ENCODE measurements at regions not wholly inside any gene's neighbourhood (a gene's known extent, or its start where the extent isn't known, plus 50 kb on each side); places are given as distances from the start of the nearest gene placed in this dataset.
A peak's percentile ranks its signal among the peaks of the same experiment; 100 is the strongest.

DNA sequence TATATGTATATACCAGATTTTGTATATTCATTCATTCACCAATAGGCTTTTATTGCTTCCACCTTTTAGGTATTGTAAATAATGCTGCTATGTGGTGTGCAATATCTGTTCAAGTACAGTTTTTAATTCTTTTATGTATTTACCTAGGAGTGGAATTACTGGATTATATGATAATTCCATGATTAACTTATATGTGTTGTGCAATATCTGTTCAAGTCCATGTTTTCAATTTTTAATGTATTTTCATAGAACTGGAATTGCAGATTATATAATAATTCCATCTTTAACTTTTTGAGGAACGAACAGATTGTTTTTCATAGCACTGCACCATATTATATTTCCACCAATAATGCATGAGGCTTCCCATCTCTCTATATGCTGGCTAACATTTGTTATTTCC is 50.6 kb upstream of the L3MBTL4 start:
- no peak for DNase-seq

DNA sequence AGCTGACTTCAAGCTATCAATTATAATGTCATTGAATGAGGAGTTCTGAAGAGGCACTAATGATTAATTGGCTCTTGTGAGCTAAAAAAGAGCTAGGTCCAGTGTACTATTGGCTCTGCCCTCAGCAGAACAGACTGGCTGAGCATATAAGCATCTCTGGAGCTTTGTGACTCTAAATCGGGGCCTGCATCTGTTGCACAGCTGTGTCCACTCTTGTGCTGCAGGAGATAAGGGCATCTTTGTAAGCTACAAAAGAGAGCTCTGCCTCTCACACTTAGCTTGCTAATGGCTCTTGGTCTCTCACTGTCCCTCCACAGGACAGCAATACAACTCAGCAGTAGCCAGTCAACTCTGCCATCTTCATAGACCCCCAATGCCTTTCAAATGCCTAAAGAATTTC is 61.5 kb upstream of the L3MBTL4 start:
- DNase-seq: no peak

DNA sequence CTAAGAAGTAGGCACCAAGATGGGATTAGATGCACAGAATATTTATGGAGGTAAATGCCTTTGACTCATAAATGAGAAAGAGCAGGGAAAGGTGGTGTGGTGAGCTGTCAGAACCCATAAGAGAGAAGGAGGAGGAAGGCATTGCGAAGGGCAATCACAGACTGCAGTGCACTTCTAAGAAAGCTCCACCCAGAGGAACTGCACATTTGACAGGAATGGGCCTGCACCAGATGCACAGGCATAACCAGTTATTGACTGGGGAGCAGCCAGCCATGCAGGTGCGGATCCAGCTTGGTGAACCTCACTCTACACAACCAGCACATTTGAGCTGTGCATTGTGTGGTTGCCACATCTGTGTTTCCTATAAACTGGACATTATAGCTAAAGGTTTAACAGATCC is 62.2 kb upstream of the L3MBTL4 start:
- DNase-seq: no peak

DNA sequence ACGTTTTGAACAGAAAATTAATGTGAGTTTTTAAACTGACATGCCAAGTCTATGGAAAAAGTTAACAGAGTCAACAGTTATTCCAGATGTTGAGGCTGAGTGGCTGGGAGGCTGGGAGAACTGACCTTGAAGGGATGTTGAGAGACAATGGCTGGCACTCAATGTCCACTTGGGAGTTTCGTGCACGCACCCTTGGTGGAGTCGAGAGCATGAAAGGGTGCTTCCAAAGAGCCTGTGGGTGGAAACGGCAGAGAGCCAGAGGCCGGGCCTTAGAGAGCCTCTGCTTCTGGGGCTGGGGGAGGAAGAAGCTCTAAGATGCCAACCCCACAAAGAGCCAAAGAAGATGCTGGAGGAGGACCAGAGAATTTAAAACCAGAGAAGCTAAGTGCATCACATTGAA is 63.4 kb upstream of the L3MBTL4 start:
- no peak for DNase-seq

DNA sequence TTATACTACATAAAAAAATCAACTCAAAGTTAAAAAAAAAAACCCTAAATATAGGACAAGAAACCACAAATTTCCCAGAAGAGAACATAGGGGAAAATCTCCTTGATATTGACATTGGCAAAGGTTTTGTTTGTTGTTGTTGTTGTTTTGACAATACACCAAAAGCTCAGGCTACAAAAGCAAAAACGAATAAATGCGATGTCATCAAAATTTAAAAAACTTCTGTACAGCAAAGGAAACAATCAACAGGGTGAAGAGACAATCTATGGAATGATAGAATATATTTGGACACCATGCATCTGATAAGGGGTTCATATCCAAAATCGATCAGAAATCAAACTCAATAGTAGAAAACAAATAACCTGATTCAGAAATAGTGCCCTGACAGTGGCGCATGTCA is 65.0 kb upstream of the L3MBTL4 start:
- no peak for DNase-seq

DNA sequence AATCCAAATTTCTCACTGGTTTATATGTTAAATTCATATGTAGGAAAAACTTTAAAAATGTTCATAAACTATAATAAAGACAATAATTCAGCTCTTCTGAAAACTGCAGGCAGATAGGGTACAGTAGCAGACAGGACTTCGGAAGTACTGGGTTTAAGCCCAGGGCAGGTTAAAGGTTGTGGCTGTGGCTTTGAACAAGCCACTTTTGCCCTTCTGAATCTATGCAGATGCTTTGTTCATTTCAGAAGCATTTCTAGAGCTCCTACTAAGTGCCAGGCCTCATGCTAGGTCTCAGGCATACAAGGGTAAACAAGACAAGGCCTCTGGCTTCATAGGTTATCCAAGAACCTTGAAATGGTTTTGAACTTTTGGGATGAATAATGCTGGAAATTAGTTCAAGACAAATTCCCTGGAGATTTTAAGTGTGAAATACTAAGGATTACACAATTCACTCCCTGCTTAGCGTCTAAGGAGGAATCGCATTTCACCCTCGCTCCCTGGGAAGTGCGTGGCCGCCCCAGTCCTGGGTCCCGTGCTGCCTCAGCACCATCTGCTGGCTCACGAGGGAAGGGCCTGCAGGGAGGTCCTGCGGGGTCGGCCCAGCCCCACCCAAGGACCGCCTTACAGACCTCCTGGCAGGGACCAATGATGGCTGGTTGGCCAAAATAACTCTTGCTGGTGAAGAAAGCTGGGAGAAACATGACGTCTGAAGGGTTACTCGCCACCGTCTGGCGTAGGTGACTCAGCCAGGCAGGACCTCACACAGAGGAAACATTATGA is 67.7 kb upstream of the L3MBTL4 start:
- peak; percentile 90 for DNase-seq

DNA sequence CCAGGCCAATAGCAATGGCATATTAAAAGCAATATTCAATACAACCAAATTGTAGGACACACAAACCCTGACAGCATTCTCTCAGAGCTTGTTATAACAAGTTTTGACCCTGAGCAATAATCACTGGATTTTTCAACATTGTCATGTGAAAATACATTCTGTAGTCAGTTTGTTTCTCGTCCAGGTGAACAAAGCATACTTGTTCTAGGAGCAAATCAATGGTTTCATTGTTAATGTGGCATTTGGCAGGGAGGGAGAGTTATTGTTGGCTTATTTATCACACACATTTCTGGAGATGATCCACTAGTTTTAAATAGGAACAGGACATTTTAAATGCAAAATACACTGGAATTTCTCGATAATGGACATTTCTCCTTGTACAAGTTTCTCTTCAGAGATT is 69.9 kb upstream of the L3MBTL4 start:
- no peak for DNase-seq

DNA sequence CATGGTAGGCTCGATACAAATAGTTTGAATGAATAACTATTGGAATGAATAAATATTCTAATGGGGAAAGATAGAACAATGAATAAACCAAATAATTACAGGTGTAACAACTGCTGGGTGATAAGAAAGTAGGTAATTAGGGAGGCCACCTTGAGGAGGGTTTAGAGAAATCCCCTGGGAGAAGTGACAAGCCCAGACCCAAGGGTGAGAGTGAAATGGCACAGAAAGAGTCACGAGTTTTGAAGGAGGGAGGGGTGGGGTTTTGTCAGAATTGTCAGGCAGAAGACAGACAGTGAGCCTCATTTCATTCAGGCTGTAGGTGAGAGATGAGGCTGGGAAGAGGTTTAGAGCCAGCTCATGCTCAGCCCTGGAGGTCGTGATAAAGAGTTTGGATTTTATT is 71.6 kb upstream of the L3MBTL4 start:
- no peak for DNase-seq

DNA sequence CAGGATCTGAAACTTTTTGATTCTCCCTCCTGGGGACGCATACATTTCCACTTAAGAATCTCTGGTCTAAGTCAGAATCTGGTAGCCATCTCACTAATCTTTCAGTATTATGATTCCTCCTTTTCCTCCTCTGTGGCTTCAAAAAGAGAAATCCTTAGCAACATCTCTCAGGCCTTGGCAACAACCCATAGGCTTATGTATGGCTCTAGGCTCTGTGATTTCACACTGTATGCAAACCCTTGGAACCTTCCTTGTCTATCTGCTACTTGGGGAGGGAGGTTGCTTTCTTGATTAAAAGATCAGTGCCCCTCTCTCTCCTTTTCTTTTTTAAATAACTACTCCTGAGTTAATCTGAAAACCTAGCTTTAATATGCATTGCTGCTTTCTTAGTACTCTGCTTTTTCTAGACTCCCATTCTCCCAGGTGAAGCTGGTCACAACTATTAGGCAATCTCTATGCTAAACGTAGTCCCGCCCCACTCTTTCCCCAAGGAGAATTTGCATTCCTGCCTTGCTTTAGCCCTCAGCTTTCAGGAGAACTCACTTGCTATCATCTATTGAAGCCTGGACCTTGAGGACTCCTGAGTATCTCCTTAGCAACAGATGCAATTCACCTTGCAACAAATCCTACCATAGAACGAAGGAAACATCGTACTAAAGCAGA is 72.2 kb upstream of the L3MBTL4 start:
- no peak for DNase-seq

DNA sequence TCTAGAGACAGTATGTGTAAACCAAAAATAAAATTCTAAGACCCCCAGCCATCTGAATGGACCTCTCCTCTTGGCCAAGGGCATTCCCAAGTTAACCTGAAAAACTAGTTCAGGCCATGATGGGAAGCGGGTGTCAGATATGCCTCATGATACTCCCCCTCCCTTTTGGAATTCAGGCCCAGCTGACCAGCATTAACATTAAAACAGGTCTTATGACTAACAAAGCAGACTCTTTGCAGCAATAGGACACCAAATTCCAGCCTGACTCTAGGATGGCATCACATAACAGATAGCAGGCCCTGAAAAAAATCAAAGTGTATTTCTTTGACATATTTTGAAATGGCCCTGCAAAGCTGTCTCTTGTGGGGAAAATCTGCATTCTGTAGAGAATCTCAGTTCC is 73.3 kb upstream of the L3MBTL4 start:
- DNase-seq: peak; percentile 14

DNA sequence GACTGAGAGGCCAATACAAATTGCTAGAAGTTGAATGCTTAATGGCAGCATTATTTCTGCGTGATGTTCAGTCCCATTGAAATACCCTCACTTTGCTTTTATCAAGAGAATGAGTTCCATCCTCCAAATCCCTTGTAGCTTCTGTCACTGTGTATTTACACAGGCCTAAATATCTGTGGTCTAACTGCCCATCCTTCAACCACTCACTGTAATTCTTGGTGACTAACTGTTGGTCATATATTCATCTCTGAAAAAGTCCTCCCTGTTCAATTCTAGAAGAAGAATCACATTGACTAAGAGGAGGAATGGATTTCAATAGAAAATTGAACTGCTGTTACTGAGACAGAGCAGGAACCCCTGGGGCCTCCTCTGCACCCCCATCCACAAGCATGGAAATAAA is 74.2 kb upstream of the L3MBTL4 start:
- peak; percentile 44 for DNase-seq

DNA sequence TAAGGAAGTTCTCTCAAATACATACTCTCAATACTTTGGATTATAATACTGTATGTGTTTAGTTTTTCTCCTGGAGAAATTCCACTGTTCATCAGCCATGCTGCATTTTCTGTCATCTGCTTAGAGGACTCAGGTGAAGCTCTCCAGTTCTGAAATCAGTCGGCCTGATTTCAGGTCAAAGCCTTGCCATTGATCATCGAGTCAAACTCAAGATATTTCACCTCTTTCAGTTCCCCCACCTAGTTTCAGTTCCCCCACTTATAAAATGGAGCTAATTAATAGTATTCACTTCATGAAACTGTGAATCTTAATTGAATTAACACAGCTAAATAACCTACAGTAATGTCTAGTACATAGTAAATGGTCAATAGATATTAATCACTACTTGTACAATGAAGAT is 75.3 kb upstream of the L3MBTL4 start:
- no peak for DNase-seq

DNA sequence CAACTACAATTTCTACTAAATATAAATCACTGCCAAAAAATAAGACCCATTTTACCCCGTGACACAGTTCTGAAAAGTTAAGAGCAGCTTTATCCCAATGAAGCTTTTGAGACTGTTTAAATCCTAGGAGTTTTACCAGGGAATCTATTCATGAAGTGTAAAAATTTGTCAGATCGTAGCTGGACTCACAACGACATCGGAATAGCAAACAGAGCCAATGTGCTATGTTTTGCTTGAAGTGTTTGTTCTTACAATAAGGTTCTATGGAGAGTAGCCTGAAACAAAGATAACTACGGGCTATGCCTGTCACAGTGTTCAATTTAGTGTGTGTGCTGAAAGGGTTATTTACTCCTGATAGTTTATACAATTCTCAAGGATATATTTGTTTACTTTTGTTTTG is 78.5 kb upstream of the L3MBTL4 start:
- DNase-seq: no peak

DNA sequence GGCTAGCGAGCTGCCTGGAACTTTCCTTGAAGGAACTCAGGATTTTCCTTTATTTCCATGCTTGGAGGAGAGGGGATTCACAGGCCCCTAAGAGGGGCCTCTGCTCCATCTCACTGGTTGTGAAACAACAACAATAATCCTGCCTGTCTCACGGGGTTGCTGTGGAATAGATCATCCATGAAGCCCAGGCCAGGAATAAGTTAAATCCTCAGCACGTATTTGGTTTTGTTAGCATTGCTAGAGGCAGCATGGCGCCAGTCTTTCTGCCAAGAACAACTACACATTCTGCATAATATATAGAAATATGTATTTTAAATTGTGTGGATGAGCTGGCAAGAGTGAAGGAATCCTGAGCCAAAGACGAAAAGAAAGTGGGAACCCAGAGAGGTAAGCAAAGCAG is 80.8 kb upstream of the L3MBTL4 start:
- DNase-seq: peak; percentile 30

DNA sequence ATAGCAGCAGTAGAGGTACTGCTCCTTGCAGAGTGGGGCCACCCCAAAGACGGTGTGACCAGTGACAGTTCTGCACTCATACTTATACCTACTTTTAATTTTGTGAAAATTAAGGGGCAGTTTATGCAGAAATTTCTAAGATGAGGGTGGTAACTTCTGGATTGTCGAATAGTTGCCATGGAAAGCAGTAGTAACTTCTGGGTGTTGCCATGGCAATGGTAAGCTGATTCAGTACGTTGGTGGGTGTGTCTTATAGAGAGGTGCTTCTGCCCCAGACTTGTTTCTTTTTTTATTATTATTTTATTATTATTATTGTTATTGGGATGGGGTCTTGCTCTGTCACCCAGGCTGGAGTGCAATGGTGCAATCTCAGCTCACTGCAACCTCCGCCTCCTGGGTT is 82.8 kb upstream of the L3MBTL4 start:
- no peak for DNase-seq

DNA sequence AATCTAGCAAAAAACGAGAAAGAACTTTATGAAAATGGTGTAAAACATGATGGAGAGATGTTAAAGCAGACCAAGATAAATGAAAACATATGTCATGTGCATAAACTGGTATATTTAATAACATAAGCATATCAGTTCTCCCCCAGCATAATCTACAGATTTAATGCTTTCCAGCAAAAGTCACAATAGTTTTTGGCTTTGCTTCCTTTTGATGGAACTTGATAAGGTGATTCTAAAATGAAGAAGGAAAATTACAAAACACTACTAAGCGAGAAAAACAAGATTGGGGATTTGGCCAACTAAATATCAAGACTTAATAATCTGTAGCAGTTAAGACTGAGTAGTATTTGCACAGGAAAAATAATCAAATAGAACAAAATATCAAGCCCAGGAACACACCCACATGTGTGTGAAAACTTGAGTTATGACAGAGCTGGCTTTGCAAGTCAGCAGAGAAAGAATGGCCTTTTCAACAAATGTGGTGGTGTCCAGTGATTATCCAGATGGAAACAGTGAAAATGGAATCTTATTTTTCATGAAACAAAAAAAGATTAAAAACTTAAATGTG is 83.7 kb upstream of the L3MBTL4 start:
- no peak for DNase-seq

DNA sequence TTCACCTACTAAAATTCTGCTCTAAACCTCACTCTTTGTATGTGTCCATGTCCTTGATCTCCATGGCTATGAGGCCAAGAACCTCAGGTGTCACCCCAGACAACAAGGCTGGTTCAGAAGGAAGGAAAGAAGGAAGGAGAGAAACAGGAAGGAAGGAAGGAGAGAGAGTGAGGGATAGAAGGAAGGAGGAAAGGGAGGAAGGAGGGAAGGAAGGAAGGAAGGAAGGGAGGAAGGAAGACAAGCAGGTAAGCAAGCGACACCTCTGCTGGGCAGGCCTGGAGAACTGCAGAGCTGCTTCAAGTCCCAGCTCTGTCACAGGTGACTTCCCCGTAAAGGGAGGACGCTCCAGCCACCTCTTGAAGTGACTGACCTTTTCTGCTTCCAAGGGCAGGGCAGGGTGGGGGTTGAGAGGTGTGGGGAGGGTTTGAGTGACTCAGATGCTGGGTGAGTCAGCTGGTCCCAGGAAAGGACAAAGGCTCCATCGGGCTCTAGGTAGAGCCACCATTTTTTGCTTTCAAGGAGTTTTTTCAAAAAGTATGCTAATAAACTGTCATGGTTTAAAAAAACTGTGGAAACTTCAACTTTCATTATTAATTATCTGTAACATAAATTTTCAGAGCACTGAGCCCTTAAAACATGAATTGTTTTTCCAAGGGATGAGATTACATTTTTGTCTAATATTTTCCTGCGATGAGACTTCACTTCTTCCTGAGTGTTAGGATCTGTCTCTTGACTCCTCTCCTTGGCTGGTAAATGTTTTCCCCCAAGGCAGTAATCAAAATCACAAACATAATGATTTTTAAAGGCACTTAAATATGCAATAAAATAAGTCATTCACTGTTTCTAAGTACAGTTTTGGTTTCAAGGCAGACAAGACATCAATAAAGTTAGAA is 90.1 kb upstream of the L3MBTL4 start:
- DNase-seq: no peak

DNA sequence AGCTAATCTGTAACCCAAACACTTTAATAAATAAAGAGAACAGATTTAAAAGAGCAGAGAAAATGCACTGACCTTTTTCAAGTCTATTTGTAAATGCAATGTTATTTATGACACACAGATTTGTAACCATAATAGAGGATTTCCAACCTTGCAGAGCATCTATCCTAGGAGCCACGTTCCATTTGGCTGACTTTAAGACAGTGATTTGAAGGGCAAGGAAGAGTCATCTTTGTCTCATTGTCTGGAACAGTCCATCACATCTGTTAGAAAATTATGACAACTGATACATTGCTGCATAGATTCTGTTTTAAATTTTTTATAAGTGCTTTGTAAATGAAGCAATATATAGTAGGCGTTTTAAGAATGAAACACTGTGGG is 90.8 kb upstream of the L3MBTL4 start:
- peak; percentile 22 for DNase-seq

DNA sequence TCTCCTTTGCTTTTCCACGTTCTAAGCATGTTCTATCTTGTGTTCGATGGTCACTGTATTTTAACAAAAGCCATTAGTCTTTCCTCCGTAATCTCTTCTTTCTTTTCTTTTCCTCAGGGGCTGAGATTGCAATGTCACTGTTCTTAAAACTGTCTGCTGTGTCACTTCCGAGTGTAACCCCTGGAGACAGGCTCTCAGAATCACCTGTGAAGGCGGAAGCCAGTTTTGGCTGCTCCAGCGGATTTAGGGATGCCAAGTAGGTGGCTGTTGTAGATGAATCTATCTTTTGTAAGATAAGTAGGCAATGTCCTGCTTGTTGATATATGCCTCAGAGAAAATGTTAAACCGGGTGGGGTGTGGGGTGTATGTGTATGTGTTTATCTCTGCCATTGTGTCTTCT is 94.7 kb upstream of the L3MBTL4 start:
- no peak for DNase-seq

DNA sequence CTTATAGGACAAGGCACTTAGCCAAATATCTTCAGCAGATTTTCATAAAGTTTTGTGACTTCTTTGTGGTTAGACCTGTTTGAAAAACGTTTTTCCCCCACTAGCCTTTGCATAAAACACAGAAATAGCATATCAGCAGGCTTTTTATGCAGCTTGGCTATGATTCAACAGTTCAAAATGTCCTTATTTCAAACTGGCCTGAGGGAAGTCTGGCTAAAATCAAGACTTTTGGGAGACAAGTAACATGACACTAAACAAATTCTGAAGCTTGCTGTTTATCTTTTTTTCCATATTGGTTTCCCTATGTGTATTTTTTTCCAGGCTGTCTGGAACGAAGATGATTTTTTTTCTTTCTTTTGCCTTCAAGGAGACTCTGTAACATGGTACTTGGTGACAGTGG is 95.1 kb upstream of the L3MBTL4 start:
- DNase-seq: peak; percentile 21

DNA sequence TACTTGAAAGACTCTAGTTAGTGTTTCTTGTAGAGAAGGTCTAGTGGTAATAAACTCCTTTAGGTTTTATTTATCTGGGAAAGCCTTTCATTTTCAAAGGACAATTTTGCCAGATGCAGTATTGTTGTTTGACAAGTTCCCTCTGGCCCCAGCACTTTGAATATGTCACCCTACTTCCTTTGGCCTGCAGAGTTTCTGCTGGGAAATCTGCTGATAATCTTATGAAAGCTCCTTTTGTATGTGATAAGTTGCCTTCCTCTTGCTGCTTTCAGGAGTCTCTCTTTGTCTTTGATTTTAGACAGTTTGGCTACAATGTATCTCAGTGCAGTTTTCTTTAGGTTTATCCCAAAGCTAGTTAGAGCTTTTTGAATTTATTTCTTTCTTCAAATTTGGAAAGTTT is 106.2 kb upstream of the L3MBTL4 start:
- no peak for DNase-seq

DNA sequence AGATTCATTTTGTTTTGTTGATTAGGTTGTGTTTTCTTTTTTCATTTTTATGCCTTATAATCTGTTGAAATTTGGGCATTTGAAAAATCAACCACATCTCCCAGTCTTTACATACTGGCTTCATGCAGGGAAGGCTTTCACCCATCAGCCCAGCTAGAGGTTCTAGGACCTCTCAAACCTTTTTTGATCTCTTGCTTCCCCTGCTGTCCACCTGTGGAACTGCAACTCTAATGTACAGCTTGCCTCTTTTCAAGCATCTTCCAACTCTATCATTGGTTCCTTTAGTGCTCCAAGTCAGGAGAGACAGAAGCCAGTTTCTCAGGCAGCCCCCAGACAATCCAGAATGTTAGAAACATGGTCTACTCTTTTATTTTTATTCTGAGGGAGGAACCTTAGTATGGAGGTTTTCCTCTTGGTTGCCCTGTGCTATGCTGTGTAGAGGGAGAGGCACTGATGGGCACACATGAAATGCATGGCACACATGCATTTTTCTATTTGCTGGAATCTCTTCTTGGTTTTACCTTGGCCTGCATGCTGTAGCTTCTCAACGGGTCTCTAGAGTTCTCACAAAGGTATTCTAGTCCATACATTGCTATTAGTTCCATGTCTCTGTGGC is 107.2 kb upstream of the L3MBTL4 start:
- DNase-seq: peak; percentile 49

DNA sequence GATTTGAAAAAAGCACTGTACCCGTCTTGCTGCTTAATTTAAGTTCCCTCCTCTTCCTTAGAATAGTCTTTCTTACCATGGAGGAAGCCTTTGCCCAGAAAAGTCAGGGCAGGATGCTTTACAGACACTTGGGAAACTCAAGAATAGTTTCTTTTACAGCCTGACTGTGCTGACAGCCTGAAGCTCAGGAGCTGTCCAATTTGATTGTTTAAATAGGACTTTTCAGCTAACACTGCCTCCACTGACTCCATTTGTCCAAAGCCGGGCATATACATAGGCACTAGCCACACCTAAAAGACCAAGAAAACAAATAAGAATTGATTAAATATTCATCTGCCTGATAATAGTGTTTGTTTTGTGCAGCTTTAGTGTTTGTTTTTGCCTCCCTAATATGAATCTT is 110.9 kb upstream of the L3MBTL4 start:
- DNase-seq: no peak
